Skeletal muscle tissue (tissue), 3 donors: ENCODE measurements at regions not wholly inside any gene's neighbourhood (a gene's known extent, or its start where the extent isn't known, plus 50 kb on each side); places are given as distances from the start of the nearest gene placed in this dataset.

Experiments used
- H3K27ac ChIP-seq: one replicate; pipeline ENCODE4 v1.7.0; 2013; ENCODE audit warnings: mild to moderate bottlenecking, low read depth, low read length, inconsistent platforms
- H3K27me3 ChIP-seq, 3 donors: one replicate each; pipeline ENCODE4 v1.7.0; 2013; ENCODE audit warnings: low read length in 3 of 3; ENCODE audit not compliant: control insufficient read depth in 3 of 3, insufficient read depth in 3 of 3
- H3K36me3 ChIP-seq, 3 donors: one replicate each; pipeline ENCODE4 v1.7.0; 2013; ENCODE audit warnings: low read length in 3 of 3; ENCODE audit not compliant: control insufficient read depth in 3 of 3, insufficient read depth in 3 of 3
- H3K4me1 ChIP-seq, 3 donors: one replicate each; pipeline ENCODE4 v1.7.0; 2013; ENCODE audit warnings: low read length in 3 of 3, mild to moderate bottlenecking in 3 of 3; ENCODE audit not compliant: control insufficient read depth in 3 of 3, insufficient read depth in 3 of 3
- H3K4me3 ChIP-seq, 3 donors: one replicate each; pipeline ENCODE4 v1.7.0; 2013; ENCODE audit warnings: low read length in 3 of 3
- H3K9ac ChIP-seq, 3 donors: one replicate each; pipeline ENCODE4 v1.7.0; 2013; ENCODE audit warnings: low read length in 3 of 3, mild to moderate bottlenecking in 3 of 3, moderate library complexity in 2 of 3, low read depth in 1 of 3
- H3K9me3 ChIP-seq, 3 donors: one replicate each; pipeline ENCODE4 v1.7.0; 2013; ENCODE audit warnings: low read length in 3 of 3; ENCODE audit not compliant: control insufficient read depth in 3 of 3
- donor health status: Osteomylitis.

- Histone ChIP-seq H3K36me3 (no peaks in the 10 kb centered on the region), H3K4me1 (no peaks in the 10 kb centered on the region), H3K9me3 (peaks cover 0 to 2% (median 0%) of the 10 kb centered on the region in 3 donors), H3K9ac (no peak overlapping the region), H3K27me3 (no peaks in the 10 kb centered on the region), H3K27ac (no peak overlapping the region), H3K4me3 (no peak overlapping the region)
These were observed 486.1 kb upstream of the SALL1 start for GRCh38 chr16:51636920-51637769.

- no peak overlapping the region for H3K9ac ChIP-seq
- no peak overlapping the region for H3K27ac ChIP-seq
These were observed 484.1 kb upstream of the SALL1 start for GRCh38 chr16:51635181-51635580.

DNA sequence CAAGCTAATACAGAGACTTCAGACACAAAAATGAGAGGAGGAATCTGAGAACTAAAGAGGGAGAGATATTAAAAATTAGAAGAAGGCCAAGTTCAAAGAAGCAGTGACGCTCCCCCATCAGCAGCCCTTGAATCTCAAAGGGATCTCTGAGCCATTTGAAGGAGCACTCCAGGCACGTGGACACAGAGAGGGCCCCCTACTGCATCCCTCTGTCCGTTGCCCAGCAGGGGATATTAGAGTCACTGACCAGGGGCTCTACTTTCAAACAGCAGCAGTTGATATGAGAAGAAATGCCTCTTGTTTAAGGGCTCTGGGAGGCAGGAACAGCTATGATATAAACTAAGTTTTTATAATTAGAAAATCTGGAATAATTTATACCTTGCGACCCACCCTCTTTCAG is 479.0 kb upstream of the SALL1 start:
- H3K27me3 ChIP-seq = no peaks in the 10 kb centered on the region
- no peaks in the 10 kb centered on the region for H3K9me3 ChIP-seq
- H3K27ac ChIP-seq = no peak overlapping the region
- no peak overlapping the region for H3K9ac ChIP-seq
- no peak overlapping the region for H3K4me3 ChIP-seq
- no peaks in the 10 kb centered on the region for H3K36me3 ChIP-seq
- H3K4me1 ChIP-seq = no peaks in the 10 kb centered on the region

More at GRCh38 chr16:51635181-51635580, 484.1 kb upstream of the SALL1 start:
- H3K27me3 ChIP-seq = no peaks in the 10 kb centered on the region
- no peaks in the 10 kb centered on the region for H3K4me1 ChIP-seq
- no peaks in the 10 kb centered on the region for H3K36me3 ChIP-seq
- H3K4me3 ChIP-seq = no peak overlapping the region
- peaks cover 0 to 2% (median 0%) of the 10 kb centered on the region in 3 donors for H3K9me3 ChIP-seq

DNA sequence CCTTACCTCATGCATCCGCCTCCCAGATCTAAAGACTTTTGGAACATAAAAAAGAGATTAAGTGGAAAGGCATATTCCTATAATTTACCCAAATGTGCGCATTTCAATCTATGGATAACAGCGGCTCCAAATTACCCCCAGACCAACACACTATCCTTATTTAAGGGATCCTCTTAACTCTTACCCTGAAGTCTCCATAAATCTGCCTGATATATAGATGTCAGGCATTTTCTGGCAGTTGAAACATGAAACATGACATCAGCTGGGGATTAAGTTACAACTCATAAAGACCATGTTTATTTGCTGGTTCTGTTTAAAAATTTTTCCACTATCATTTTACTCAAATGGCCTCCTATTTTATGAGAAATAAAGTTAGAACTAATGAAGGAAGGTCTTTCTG is 478.5 kb upstream of the SALL1 start:
- Histone ChIP-seq H3K4me1 (no peaks in the 10 kb centered on the region), H3K27ac (no peak overlapping the region), H3K27me3 (no peaks in the 10 kb centered on the region), H3K4me3 (no peak overlapping the region), H3K9ac (no peak overlapping the region), H3K36me3 (no peaks in the 10 kb centered on the region), H3K9me3 (no peaks in the 10 kb centered on the region)

DNA sequence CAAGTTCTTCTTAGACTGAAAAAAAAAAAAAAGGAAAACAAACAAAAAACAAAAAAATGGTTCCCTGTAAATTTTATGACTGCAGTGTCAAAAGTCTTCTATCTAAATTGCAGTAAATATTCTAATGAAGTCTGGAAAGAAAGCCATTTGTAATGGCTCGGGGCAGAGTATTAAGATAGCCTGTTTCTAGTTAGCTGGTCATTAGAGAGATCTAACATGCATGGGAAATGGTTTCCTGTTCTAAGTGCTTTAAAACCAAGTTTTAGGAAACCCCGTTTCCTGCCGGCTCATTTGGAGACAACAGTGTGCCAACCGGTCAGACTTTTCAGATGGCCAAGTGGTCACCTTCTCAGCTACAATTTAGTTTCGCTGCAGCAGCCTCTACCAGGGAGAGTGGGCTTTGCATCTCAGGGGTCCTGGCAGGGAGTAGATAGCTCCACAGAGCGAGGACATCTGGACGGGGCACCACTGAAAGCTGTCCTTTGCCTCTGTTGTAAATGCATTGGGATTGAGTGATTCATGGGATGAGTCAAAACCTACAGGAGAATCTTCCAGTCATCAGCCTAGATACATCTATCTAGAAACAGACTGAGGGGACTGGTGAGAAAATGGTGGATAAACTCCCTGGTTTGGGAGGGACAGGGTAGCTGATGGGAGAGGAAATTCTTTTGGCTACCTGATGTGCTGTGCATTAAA is 473.2 kb upstream of the SALL1 start:
- no peak overlapping the region for H3K27ac ChIP-seq
- H3K4me3 ChIP-seq = no peak overlapping the region
- no peaks in the 10 kb centered on the region for H3K9me3 ChIP-seq
- H3K9ac ChIP-seq = no peak overlapping the region
- H3K36me3 ChIP-seq = no peaks in the 10 kb centered on the region
- no peaks in the 10 kb centered on the region for H3K4me1 ChIP-seq
- H3K27me3 ChIP-seq = no peaks in the 10 kb centered on the region

- Histone ChIP-seq H3K27ac (no peak overlapping the region), H3K36me3 (no peaks in the 10 kb centered on the region), H3K27me3 (no peaks in the 10 kb centered on the region), H3K9ac (no peak overlapping the region), H3K4me3 (no peak overlapping the region), H3K9me3 (no peaks in the 10 kb centered on the region), H3K4me1 (no peaks in the 10 kb centered on the region)
These were observed 470.5 kb upstream of the SALL1 start for GRCh38 chr16:51621610-51622009.

DNA sequence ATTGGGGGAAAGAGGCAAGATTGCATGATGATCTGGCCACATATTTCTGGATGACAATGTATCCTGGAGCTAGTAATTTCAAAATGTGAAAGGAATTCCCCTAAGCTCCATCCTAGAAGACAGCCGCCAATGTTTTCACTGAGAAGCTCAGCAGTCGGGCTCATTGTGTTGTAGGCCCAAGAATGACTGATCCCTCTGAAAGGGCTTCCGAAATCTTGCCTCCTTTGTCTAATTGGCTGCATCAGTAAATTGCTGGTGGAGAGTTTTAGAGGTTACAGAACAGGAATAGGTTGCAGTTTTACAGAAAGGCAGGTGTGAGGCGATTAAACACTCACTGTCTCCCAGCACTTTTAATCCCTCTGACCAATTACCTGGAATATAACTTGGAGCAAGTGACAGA is 464.1 kb upstream of the SALL1 start:
- Histone ChIP-seq H3K36me3 (no peaks in the 10 kb centered on the region), H3K4me3 (no peak overlapping the region), H3K9ac (no peak overlapping the region), H3K27me3 (no peaks in the 10 kb centered on the region), H3K9me3 (no peaks in the 10 kb centered on the region), H3K27ac (no peak overlapping the region), H3K4me1 (no peaks in the 10 kb centered on the region)

DNA sequence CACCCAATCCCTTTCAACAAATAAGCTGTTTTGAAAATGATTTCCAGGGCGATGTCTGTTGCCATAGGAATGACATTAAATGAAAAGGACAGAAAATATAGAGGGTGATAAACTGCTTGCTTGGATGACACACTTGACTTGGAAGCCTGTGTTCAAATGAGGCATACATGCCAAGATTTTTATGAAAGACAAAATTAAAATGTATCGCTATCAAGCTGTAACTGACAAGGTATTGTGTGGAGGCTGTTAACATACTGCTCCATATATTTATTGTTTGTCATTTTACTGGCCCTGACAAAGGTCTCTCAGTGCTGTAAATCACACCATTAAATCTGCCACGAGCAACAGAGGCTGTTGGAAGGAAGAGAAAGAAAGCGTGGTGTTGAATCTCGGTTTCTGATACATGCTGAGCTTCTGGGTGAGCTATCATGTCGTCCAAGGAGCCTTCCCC is 456.2 kb upstream of the SALL1 start:
- H3K9me3 ChIP-seq = peaks cover 0 to 3% (median 0%) of the 10 kb centered on the region in 3 donors
- no peaks in the 10 kb centered on the region for H3K27me3 ChIP-seq
- H3K27ac ChIP-seq = no peak overlapping the region
- H3K4me1 ChIP-seq = no peaks in the 10 kb centered on the region
- no peaks in the 10 kb centered on the region for H3K36me3 ChIP-seq
- H3K9ac ChIP-seq = no peak overlapping the region
- no peak overlapping the region for H3K4me3 ChIP-seq

DNA sequence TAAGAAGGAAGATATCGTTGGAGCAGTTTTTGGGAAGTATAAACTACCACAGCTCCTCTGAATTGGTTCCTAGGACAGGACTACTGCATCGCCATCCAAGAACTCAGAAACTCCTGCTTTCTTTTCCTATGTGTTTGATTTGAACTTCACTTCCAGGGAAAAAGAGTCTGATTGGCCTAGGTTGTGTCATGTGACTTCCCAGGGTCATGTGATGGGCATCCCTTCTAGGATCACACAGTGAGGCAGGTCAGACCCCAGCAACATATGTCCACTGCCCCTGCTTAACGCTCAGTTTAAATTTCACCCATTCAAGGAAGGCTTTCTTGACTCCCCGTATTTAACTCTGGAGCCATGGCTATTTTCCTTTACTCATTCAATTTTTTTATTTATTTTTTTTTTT is 445.2 kb upstream of the SALL1 start:
- no peaks in the 10 kb centered on the region for H3K36me3 ChIP-seq
- no peak overlapping the region for H3K9ac ChIP-seq
- no peak overlapping the region for H3K27ac ChIP-seq
- no peaks in the 10 kb centered on the region for H3K4me1 ChIP-seq
- H3K27me3 ChIP-seq = no peaks in the 10 kb centered on the region
- H3K9me3 ChIP-seq = peaks cover 0 to 3% (median 0%) of the 10 kb centered on the region in 3 donors
- no peak overlapping the region for H3K4me3 ChIP-seq
